ENCODE measurements at regions not wholly inside any gene's neighbourhood (a gene's known extent, or its start where the extent isn't known, plus 50 kb on each side); places are given as distances from the start of the nearest gene placed in this dataset.

GRCh38 chr5:142402752-142403318 is 78.0 kb upstream of the SPRY4 start (continued):
- TF ChIP-seq ZNF57 (CRISPR knock-in tag; IDR thresholded peaks at IDR 0.05) (no peak), BMI1 (IDR thresholded peaks at IDR 0.05; ENCODE audit: low read length) (no peak), C11orf30 (IDR thresholded peaks at IDR 0.05; ENCODE audit: low read depth) (no peak), STAT6 (CRISPR knock-in tag; IDR thresholded peaks at IDR 0.05) (no peak), ZNF431 (CRISPR knock-in tag; IDR thresholded peaks at IDR 0.05) (no peak)

GRCh38 chr5:142400415-142400814 is 75.6 kb upstream of the SPRY4 start:
- no TSS peak for BruUV-seq (replicated peaks)
- H3K9ac ChIP-seq (ENCODE audit: insufficient read depth in 1 of 2, low read depth in 2 of 2, low read length in 2 of 2) = peak overlapping the region in 1 of 2 experiments; percentile 41; a peak in 1 of 4 replicates
- no peak overlapping the region for H3K4me2 ChIP-seq (ENCODE audit: insufficient read depth, low read length)
- CTCF ChIA-PET (ENCODE audit: low intra/inter-chr PET ratio) = no interaction called here
- intact Hi-C loops (cut with micrococcal nuclease) (no loop called here), in situ Hi-C loops (cut with MboI) (no loop called here)
- peaks cover 15 to 16% of the 10 kb centered on the region in 2 experiments; a peak in 4 of 5 replicates for H3K4me1 ChIP-seq (replicated peaks in 1 of 2; ENCODE audit: control insufficient read depth in 2 of 2, insufficient read depth in 2 of 2, low read length in 2 of 2)
- no peak overlapping the region for H3K4me3 ChIP-seq
- H3K27ac ChIP-seq (ENCODE audit: extremely low read depth, low read depth, low read length) = no peak overlapping the region
- no peaks in the 10 kb centered on the region for H3K36me3 ChIP-seq (ENCODE audit: control insufficient read depth, insufficient read depth, low read length)
- H2AFZ ChIP-seq (ENCODE audit: low read depth, low read length) = peak overlapping the region; percentile 64
- no peak for ATAC-seq
- FAIRE-seq = no peak
- no peaks in the 10 kb centered on the region for H4K20me1 ChIP-seq (replicated peaks; ENCODE audit: control insufficient read depth, insufficient read depth, low read length)
- no peaks in the 10 kb centered on the region for H3K27me3 ChIP-seq (ENCODE audit: control insufficient read depth in 2 of 2, insufficient read depth in 2 of 2, low read length in 2 of 2)
- H3K9me3 ChIP-seq (replicated peaks; ENCODE audit: control insufficient read depth, insufficient read depth, low read depth, low read length) = no peaks in the 10 kb centered on the region
- H3K79me2 ChIP-seq (ENCODE audit: control insufficient read depth, insufficient read depth, low read length) = no peaks in the 10 kb centered on the region
- POLR2A ChIA-PET = interaction anchor here (1.0 to 1.6 kb wide), 3 partner anchors 10 to 257 kb away, joined by 3 to 6 read pairs (median 5); no protein-coding TSS in a partner anchor
- 34% methylated on average over 7 of the region's 8 CpGs for WGBS (ENCODE audit: insufficient coverage, low coverage, missing lambda C conversion rate)
- no peaks in the 10 kb centered on the region for H3K9me1 ChIP-seq (ENCODE audit: control insufficient read depth, insufficient read depth, low read length)
- DNase-seq (ENCODE audit: extremely low read depth in 1 of 4, low spot score in 3 of 4) = no peak
- TF ChIP-seq ETS2 (tag; IDR thresholded peaks at IDR 0.05; ENCODE audit: borderline replicate concordance, poor library complexity, severe bottlenecking) (no peak), GTF2B (IDR thresholded peaks at IDR 0.05; ENCODE audit: extremely low read depth, insufficient read length) (no peak), TCF7L2 (IDR thresholded peaks at IDR 0.05; ENCODE audit: low read depth, low read length) (no peak), RFX5 (IDR thresholded peaks at IDR 0.05; ENCODE audit: low read depth, low read length) (no peak), E4F1 (CRISPR knock-in tag; IDR thresholded peaks at IDR 0.05; ENCODE audit: borderline replicate concordance) (no peak), ZNF592 (IDR thresholded peaks at IDR 0.05) (no peak)

Measured in K562 (cell line).